Gastrocnemius medialis (tissue), 4 donors: ENCODE measurements at regions not wholly inside any gene's neighbourhood (a gene's known extent, or its start where the extent isn't known, plus 50 kb on each side); places are given as distances from the start of the nearest gene placed in this dataset.

Experiments
- ATAC-seq, 2 donors: fragments of 150-250 bp; one replicate each; pipeline ENCODE4 v1.9.1; 2016
- DNase-seq, 2 donors: peaks; one replicate each; pipeline ENCODE4 v3.0.0-alpha.2; 2019
- H3K27ac ChIP-seq, 4 donors: fragments of 200-600 bp; sonication (generic); 1 replicate in 1 of 4; 2 replicates in 3 of 4; pipeline ENCODE4 v1.5.1; 2016 to 2018; ENCODE audit warnings: mild to moderate bottlenecking in 2 of 4, moderate library complexity in 1 of 4
- H3K27me3 ChIP-seq, 3 donors: fragments of 200-600 bp; sonication (generic) in 2 of 3; 1 replicate in 1 of 3; 2 replicates in 2 of 3; pipeline versions ENCODE4 v1.5.1 to v1.6.0; 2016 to 2019; ENCODE audit warnings: mild to moderate bottlenecking in 1 of 3, moderate library complexity in 1 of 3
- H3K36me3 ChIP-seq, 2 donors: fragments of 200-600 bp; sonication (generic) in 1 of 2; one replicate each; pipeline ENCODE4 v1.5.1; 2017 to 2018
- H3K4me1 ChIP-seq, 2 donors: fragments of 200-600 bp; sonication (generic) in 1 of 2; one replicate each; pipeline ENCODE4 v1.5.1; 2016 to 2017; ENCODE audit warnings: mild to moderate bottlenecking in 2 of 2
- H3K4me3 ChIP-seq, 4 donors: fragments of 200-600 bp; sonication (generic) in 3 of 4; 1 replicate in 1 of 4; 2 replicates in 3 of 4; pipeline ENCODE4 v1.5.1; 2016 to 2019; ENCODE audit warnings: mild to moderate bottlenecking in 2 of 4
- H3K9me3 ChIP-seq, 3 donors: fragments of 200-600 bp; sonication (generic) in 2 of 3; 1 replicate in 1 of 3; 2 replicates in 2 of 3; pipeline ENCODE4 v1.5.1; 2016 to 2019
- CTCF ChIP-seq, 5 experiments: fragments of 450-650 bp in 3 of 5; fragments of 200-600 bp in 2 of 5; sonication (generic) in 2 of 5; IDR thresholded peaks in 4 of 5; conservative IDR thresholded peaks in 1 of 5; 1 replicate in 4 of 5; 2 replicates in 1 of 5; pipeline ENCODE4 v1.5.1; 2016 to 2019; ENCODE audit warnings: antibody characterized with exemption in 5 of 5, mild to moderate bottlenecking in 3 of 5, moderate library complexity in 3 of 5
- POLR2A ChIP-seq, 2 donors: fragments of 450-650 bp; IDR thresholded peaks; one replicate each; pipeline ENCODE4 v1.6.1; 2017; ENCODE audit warnings: antibody characterized with exemption in 2 of 2, mild to moderate bottlenecking in 2 of 2, moderate library complexity in 2 of 2
- in situ Hi-C, 4 donors: fragments of 200-750 bp; cut with MboI; loops; one replicate each; pipeline versions ENCODE4 v1.15.0 to v1.8.0; 2017; ENCODE audit warnings: low sequenced_read_pairs in 4 of 4
- intact Hi-C: fragments of 100-400 bp; cut with DNase I; formaldehyde crosslinking; loops from one replicate; pipeline ENCODE4 v1.15.1; 2023; ENCODE audit warnings: low total_unique reads

GRCh38 chr20:22099348-22099747 lies 393.9 kb downstream of the PAX1 start:
- in situ Hi-C loops, result no loop called here
- Histone ChIP-seq H3K36me3 (no peaks in the 10 kb centered on the region), H3K27me3 (no peaks in the 10 kb centered on the region), H3K4me3 (no peak overlapping the region), H3K9me3 (no peaks in the 10 kb centered on the region), H3K27ac (no peak overlapping the region), H3K4me1 (no peaks in the 10 kb centered on the region)
- intact Hi-C loops, result no loop called here
- TF ChIP-seq CTCF (IDR thresholded peaks at IDR 0.05 in 4 of 5, conservative IDR thresholded peaks at IDR 0.05 in 1 of 5) (no peak), POLR2A (IDR thresholded peaks at IDR 0.05) (no peak)
- no peak for DNase-seq
- no peak for ATAC-seq

- intact Hi-C loops (no loop called here), in situ Hi-C loops (no loop called here)
- no peak for DNase-seq
- no peaks in the 10 kb centered on the region for H3K27me3 ChIP-seq
- no peaks in the 10 kb centered on the region for H3K36me3 ChIP-seq
- H3K4me1 ChIP-seq, result no peaks in the 10 kb centered on the region
- no peak for ATAC-seq
- no peak for TF ChIP-seq CTCF (IDR thresholded peaks at IDR 0.05 in 4 of 5, conservative IDR thresholded peaks at IDR 0.05 in 1 of 5)
- no peak for TF ChIP-seq POLR2A (IDR thresholded peaks at IDR 0.05)
- H3K4me3 ChIP-seq, result no peak overlapping the region
- H3K9me3 ChIP-seq, result no peaks in the 10 kb centered on the region
- no peak overlapping the region for H3K27ac ChIP-seq
These were observed 393.0 kb downstream of the PAX1 start for GRCh38 chr20:22098511-22098910.

DNA sequence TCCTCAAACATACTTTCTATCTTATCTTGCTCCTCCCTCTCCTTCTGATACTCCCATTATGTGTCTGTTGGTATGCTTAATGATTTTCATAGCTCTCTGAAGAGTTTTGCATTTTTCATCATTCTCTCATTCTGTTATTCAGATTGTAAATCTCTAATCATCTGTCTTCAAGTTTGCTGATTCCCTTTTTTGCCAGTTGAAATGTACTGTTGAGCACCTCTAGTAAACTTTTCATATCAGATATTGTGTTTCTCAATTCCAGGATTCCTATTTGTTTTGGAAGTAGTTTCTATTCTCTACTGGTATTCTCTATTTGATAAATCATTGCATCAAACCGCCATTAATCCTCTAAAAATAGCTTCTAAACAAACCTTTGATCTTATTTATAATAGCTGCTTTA lies 387.7 kb downstream of the PAX1 start:
- in situ Hi-C loops, result no loop called here
- H3K27ac ChIP-seq, result no peak overlapping the region
- ATAC-seq, result no peak
- no peak for DNase-seq
- peaks cover 0 to 4% (median 0%) of the 10 kb centered on the region in 3 donors for H3K9me3 ChIP-seq
- no peaks in the 10 kb centered on the region for H3K4me1 ChIP-seq
- H3K27me3 ChIP-seq, result no peaks in the 10 kb centered on the region
- no peak overlapping the region for H3K4me3 ChIP-seq
- intact Hi-C loops, result no loop called here
- TF ChIP-seq CTCF (IDR thresholded peaks at IDR 0.05 in 4 of 5, conservative IDR thresholded peaks at IDR 0.05 in 1 of 5) (no peak), POLR2A (IDR thresholded peaks at IDR 0.05) (no peak)
- no peaks in the 10 kb centered on the region for H3K36me3 ChIP-seq

GRCh38 chr20:22088882-22089281 lies 383.4 kb downstream of the PAX1 start:
- no peaks in the 10 kb centered on the region for H3K27me3 ChIP-seq
- no peaks in the 10 kb centered on the region for H3K4me1 ChIP-seq
- ATAC-seq (no peak), DNase-seq (no peak)
- H3K27ac ChIP-seq, result no peak overlapping the region
- intact Hi-C loops (no loop called here), in situ Hi-C loops (no loop called here)
- H3K36me3 ChIP-seq, result no peaks in the 10 kb centered on the region
- no peak overlapping the region for H3K4me3 ChIP-seq
- H3K9me3 ChIP-seq, result peaks cover 0 to 4% (median 0%) of the 10 kb centered on the region in 3 donors
- no peak for TF ChIP-seq POLR2A (IDR thresholded peaks at IDR 0.05)
- TF ChIP-seq CTCF (IDR thresholded peaks at IDR 0.05 in 4 of 5, conservative IDR thresholded peaks at IDR 0.05 in 1 of 5), result no peak

DNA sequence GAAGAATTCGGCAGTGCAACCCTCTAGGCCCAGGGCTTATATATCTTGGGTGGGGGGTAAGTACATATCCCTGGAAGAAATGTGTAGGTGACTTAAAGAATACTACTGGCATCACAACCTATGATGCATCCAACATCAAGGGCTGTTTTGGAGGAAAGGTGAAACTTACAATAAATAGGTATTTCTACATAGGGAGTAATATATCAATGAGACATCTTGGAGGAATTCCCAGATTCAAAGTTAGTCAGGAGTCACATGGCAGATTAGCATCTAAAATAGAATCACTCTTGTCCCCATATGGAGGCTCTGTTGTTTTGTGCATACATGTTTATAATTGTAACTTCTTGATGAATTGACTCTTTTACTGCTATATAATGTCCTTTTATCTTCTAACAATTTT lies 375.5 kb downstream of the PAX1 start:
- Histone ChIP-seq H3K27me3 (no peaks in the 10 kb centered on the region), H3K27ac (no peak overlapping the region), H3K4me3 (no peak overlapping the region), H3K36me3 (no peaks in the 10 kb centered on the region), H3K4me1 (no peaks in the 10 kb centered on the region), H3K9me3 (no peaks in the 10 kb centered on the region)
- intact Hi-C loops (no loop called here), in situ Hi-C loops (no loop called here)
- DNase-seq (no peak), ATAC-seq (no peak)
- TF ChIP-seq POLR2A (IDR thresholded peaks at IDR 0.05), result no peak
- TF ChIP-seq CTCF (IDR thresholded peaks at IDR 0.05 in 4 of 5, conservative IDR thresholded peaks at IDR 0.05 in 1 of 5), result no peak
